ENCODE measurements at regions not wholly inside any gene's neighbourhood (a gene's known extent, or its start where the extent isn't known, plus 50 kb on each side); places are given as distances from the start of the nearest gene placed in this dataset.
"Not testable (repeated sequence)": the region's sequence is repeated elsewhere in the genome, so short reads cannot be mapped to it uniquely, and the experiment has no call there.

- no peak for DNase-seq (ENCODE audit: low read depth in 3 of 3)
These were observed 743.7 kb upstream of the GRAMD2B start for GRCh38 chr5:125679522-125679921.

GRCh38 chr5:125683669-125684068 lies 739.5 kb upstream of the GRAMD2B start:
- DNase-seq (ENCODE audit: low read depth in 3 of 3) = no peak

DNA sequence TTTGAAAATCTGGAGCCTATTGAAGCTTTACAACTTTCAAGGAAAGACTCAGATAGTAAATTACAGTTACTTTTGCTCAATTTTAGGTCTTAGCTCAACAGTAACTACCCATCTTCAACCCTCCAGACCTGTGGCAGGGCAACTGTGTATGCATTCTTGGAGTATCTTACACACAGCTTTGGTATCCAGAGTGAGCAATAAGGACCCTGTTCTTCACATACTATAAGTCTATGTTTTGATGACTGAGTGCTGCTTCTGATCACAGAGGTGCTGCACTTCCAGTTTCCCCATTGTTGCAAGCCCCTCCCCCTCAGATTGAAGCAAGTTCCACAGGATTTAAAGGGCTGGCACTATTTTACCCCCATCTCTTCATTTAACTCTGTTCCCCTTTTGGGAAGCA lies 737.4 kb upstream of the GRAMD2B start:
- no peak for DNase-seq (ENCODE audit: low read depth in 3 of 3)

DNA sequence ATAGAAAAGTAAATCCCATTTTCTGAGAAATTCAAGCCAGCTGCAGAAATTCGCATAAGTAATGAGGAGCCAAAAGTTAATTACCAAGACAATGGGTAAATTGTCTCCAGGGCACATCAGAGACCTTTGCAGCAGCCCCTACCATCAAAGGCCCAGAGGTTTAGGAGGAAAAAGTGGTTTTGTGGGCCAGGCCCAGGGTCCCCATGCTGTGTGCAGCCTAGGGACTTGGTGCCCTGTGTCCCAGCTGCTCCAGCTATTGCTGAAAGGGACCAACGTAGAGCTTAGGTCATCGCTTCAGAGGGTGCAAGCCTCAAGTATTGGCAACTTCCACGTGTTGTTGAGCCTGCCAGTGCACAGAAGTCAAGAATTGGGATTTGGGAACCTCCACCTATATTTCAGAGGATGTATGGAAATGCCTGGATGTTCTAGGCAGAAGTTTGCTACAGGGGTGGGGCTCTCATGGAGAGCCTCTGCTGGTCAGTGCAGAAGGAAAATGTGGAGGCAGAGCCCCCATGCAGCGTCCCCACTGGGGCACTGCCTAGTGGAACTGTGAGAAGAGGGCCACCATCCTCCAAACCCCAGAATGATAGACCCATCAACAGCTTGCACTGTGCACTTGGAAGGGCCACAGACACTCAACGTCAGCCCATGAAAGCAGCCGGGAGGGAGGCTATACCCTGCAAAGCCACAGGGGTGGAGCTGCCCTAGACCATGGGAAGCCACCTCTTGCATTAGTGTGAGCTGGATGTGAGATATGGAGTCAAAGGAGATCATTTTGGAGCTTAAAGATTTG lies 731.3 kb upstream of the GRAMD2B start:
- DNase-seq (ENCODE audit: low read depth in 3 of 3) = not testable (repeated sequence)

DNA sequence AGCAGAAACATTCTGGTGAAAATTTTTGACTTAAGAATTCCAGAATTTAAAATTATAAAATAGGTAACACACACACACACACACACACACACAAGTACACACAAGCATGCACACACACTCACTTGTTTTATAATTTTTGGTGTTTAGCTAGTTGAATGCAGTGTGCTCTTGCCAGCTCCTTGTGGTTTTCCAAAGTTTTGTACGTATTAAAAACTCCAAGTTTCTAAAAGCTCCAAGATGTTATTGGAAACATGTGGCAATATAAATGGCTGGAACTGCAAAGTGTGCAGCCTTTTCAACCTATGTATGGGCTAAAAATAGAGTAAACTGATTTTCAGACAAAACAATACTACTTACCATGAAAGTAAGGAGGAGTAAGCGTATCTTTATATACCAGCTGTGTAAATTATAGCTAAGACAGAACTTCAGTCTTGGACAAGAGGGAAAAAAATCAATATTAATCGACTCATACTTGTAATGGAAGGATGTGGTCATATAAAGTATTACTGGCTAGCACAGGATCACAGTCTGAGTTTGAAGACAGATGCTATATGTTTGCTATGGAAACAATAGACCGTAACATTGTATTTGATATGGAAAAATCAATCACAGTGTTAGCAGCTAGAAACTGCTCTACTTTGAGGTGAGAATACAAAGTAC lies 727.1 kb upstream of the GRAMD2B start:
- no peak for DNase-seq (ENCODE audit: low read depth in 3 of 3)

DNA sequence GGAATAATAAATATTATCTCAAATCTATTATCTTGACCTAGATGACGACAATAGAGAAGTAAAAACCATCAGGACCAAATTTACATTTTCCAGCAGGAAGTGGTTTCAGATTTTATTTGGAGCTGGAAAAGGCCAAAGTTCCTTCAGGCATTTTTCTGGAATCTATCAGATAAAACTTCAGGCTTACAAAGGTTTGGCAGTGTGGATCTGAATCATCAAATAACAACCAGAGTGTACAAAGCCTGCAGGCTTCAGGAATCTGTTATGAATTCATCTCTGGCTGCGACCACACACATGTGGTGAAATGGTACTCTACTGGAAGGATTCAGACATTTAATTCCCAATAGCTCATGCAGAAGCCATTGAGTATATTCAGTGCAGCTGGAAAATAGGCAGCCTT lies 726.4 kb upstream of the GRAMD2B start:
- no peak for DNase-seq (ENCODE audit: low read depth in 3 of 3)

GRCh38 chr5:125698420-125698819 lies 724.8 kb upstream of the GRAMD2B start:
- DNase-seq (ENCODE audit: low read depth in 3 of 3) = no peak

DNA sequence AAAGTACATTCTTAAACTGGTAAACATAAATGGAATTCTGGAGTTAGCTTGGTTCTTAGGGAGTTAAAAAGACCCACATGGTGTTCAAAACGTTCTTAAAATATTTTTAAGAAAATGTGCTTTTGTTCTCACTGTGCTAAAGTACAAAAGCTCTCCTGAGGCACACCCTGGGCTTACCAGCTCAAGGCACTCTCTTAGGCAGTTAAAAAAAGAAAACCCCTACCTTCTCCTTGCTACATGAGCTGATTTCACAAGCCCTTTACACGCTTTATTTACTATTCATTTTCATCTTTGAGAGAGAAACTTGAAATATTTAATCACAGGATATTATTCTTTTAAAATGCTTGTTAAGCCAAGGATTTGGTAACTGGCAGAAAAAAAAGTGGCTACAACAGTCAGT lies 723.3 kb upstream of the GRAMD2B start:
- DNase-seq (ENCODE audit: low read depth in 3 of 3) = no peak

- no peak for DNase-seq (ENCODE audit: low read depth in 3 of 3)
These were observed 722.8 kb upstream of the GRAMD2B start for GRCh38 chr5:125700380-125700861.

- no peak for DNase-seq (ENCODE audit: low read depth in 3 of 3)
These were observed 719.6 kb upstream of the GRAMD2B start for GRCh38 chr5:125703616-125704015.

- no peak for DNase-seq (ENCODE audit: low read depth in 3 of 3)
These were observed 718.3 kb upstream of the GRAMD2B start for GRCh38 chr5:125704888-125705287.

GRCh38 chr5:125708583-125708982 lies 714.6 kb upstream of the GRAMD2B start:
- DNase-seq (ENCODE audit: low read depth in 3 of 3) = no peak

GRCh38 chr5:125710745-125711144 lies 712.5 kb upstream of the GRAMD2B start:
- no peak for DNase-seq (ENCODE audit: low read depth in 3 of 3)

GRCh38 chr5:125712397-125712796 lies 710.8 kb upstream of the GRAMD2B start:
- DNase-seq (ENCODE audit: low read depth in 3 of 3) = no peak

DNA sequence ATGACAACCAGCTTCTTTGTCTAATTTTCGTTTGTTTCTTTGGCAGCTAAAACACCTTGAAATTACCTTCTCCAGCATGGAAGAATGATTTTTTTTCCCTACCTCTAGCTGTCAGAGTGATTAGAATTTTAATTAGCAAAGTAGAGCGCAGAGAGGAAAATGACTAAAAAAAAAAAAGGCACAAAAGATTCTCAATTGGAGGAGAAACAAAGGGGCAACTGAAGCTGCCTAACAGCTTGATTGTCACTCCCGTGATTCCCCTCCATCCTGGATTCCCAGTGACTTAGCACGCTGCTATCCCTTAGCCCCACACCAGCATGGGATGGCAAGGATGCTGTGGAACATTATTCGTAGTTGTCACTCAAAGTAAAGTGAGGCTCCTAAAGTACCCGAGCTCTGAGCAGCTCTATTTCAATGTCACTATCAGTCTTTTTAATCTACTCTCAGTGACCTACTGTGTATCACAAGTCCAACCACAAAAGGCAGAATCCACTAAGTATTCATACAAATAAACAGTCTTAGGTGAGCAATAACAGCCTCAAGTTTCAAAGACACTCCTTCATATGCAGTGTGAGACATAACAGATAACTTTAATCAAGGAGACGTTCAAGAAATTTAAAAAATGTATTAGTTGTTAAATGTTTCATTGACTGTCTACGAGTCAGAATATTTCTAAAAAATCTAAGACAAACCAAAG lies 710.0 kb upstream of the GRAMD2B start:
- no peak for DNase-seq (ENCODE audit: low read depth in 3 of 3)

DNA sequence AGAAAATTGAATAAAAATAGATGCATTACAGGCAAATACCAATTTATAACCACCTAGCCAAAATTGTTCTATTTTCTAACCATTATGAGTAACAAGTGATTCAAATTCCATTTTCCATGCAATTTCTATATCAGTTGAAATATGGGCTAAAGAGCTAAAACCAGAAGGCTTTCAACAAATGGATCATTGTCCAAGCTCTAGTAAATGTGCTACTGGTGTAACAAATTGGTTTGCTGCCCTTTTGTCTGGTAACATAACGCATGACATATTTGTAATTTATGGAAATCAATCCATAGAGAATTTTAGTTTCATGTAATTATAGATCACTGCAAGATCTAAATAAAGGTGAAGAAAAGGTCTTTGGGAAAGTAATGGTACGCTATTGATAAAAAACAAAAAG lies 708.0 kb upstream of the GRAMD2B start:
- DNase-seq (ENCODE audit: low read depth in 3 of 3) = no peak

GRCh38 chr5:125717209-125717608 lies 706.0 kb upstream of the GRAMD2B start:
- no peak for DNase-seq (ENCODE audit: low read depth in 3 of 3)

DNA sequence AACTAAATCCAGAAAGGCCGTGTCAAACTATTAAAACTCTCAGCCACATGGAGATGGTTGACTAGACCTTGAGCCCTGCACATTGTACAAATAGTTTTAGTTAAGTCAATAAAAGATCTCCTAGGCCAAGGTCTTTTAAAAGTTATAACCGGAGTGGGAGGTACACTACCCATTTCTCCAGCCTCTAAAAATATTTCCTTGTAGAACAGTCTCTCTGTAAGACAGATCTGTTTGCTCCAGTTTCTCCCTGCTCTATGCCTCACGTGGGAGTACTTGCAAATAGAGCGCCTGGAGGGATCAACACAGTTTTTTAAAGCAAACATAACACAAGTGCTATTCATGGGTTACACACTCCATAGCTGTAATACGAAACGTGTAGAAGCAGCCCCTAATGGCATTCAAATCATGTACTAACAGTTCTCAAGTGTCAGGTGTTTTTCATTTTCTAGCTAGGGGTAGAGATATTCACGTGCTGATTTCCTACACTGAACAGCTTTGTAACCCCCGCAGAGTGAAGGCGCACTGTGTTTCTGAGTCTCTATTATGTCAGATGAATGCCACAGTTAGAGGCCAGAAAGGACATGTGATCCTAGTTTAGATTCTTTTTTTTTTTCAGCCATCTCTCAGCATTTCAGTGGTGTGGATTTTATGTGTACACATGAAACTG lies 703.4 kb upstream of the GRAMD2B start:
- DNase-seq (ENCODE audit: low read depth in 3 of 3) = no peak

DNA sequence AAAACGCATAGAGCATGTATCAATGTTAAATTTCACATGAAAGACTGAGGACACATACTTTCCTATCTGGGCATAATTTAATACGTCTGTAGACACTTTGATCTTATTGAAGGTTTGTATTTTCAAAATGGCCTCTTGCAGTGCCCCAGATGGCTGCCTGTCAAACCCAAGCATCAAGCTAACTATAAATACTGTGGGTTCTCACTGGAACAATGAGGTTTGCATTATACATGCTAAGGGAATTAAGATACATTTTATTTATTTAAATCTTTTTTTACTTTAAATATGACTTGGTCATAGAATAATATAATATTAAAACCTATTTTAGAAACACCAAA lies 702.9 kb upstream of the GRAMD2B start:
- no peak for DNase-seq (ENCODE audit: low read depth in 3 of 3)

DNA sequence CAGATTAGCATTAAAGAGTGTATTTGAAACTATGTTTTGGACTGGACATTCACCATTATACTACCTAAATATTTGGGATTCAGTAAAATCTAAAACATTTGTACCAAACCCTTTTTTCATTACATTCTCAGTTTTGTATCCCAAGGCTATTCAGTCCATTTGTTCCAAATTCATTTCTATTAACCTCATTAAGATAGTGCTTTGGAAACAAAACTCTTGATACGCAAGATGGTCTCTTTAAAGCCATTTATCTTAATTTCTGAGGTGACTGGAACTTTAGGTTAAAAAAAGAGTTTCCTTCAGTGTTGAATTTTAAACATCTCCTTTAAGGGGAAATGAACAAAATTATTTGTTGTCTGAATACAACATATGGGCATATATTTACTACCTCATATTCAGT lies 702.5 kb upstream of the GRAMD2B start:
- no peak for DNase-seq (ENCODE audit: low read depth in 3 of 3)

DNA sequence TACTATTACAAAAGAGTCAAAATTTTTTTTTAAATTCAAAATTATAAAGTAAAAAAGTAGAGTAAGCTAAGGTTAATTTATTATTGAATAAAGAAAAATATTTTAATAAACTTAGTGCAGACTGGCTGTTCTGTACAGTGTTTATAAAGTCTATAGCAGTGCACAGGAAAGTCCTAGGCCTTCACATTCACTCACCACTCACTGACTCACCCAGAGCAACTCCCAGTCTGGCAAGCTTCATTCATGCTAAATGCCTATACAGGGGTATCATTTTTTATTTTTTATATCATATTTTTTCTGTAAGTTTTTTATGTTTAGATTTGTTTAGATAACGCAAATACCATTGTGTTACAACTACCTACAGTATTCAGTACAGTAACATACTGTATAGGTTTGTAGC lies 700.7 kb upstream of the GRAMD2B start:
- DNase-seq (ENCODE audit: low read depth in 3 of 3) = no peak

- no peak for DNase-seq (ENCODE audit: low read depth in 3 of 3)
These were observed 697.5 kb upstream of the GRAMD2B start for GRCh38 chr5:125725691-125726090.

Measured in stimulated activated CD4-positive, alpha-beta T cell treated with anti-CD3 and anti-CD28 coated beads, TNF-alpha, amount 100 ng/mL, for 4 hours (primary cell).